OCI-LY7 (cell line): ENCODE measurements at regions not wholly inside any gene's neighbourhood (a gene's known extent, or its start where the extent isn't known, plus 50 kb on each side); places are given as distances from the start of the nearest gene placed in this dataset.

Source experiments
- BruUV-seq: library from RNA; stranded (reverse); fragments of 400-500 nt; replicated peaks from 2 replicates; lab custom pipeline; 2021; lab: Mats Ljungman, UMichigan
- CTCF ChIA-PET: fragments of 300-600 bp; sonication (Branson Sonifier 250); formaldehyde crosslinking; loops from one replicate; lab custom pipeline; 2022; ENCODE audit warnings: antibody characterized with exemption; ENCODE audit not compliant: unreplicated experiment; lab: Charles Lee
- POLR2A ChIA-PET: fragments of 300-600 bp; sonication (Branson Sonifier 250); formaldehyde crosslinking; loops from one replicate; lab custom pipeline; 2022; ENCODE audit warnings: antibody characterized with exemption; lab: Charles Lee
- DNase-seq: peaks from one replicate; pipeline ENCODE4 v3.0.0-alpha.2; 2015; ENCODE audit warnings: low spot score
- H2AFZ ChIP-seq: fragments of 200-600 bp; sonication (generic), shearing (Covaris generic); 2 replicates; pipeline ENCODE4 v1.6.1; 2014; ENCODE audit warnings: mild to moderate bottlenecking, antibody characterized with exemption, low read length, moderate library complexity
- H3K27ac ChIP-seq: fragments of 200-600 bp; sonication (generic); 2 replicates; pipeline ENCODE4 v1.5.1; 2014; ENCODE audit warnings: mixed run types, low read depth, mild to moderate bottlenecking, moderate library complexity, low read length, inconsistent platforms; ENCODE audit not compliant: poor library complexity, severe bottlenecking
- H3K36me3 ChIP-seq: fragments of 200-600 bp; sonication (generic); 2 replicates; pipeline ENCODE4 v1.6.1; 2014; ENCODE audit warnings: mild to moderate bottlenecking, antibody characterized with exemption, low read length, moderate library complexity, mixed read lengths; ENCODE audit not compliant: insufficient read depth
- H3K4me1 ChIP-seq: fragments of 200-600 bp; sonication (generic); 2 replicates; pipeline ENCODE4 v1.5.1; 2014; ENCODE audit warnings: mild to moderate bottlenecking, low read length; ENCODE audit not compliant: insufficient read depth, poor library complexity, severe bottlenecking
- H3K4me2 ChIP-seq: fragments of 200-600 bp; sonication (generic); 2 replicates; pipeline ENCODE4 v1.6.1; 2014; ENCODE audit warnings: mild to moderate bottlenecking, low read length
- H3K4me3 ChIP-seq: fragments of 200-600 bp; sonication (generic); 2 replicates; pipeline ENCODE4 v1.5.1; 2014; ENCODE audit warnings: mild to moderate bottlenecking, low read depth, low read length; ENCODE audit not compliant: poor library complexity, severe bottlenecking
- H3K79me2 ChIP-seq: fragments of 200-600 bp; sonication (generic); 2 replicates; pipeline ENCODE4 v1.6.1; 2016; ENCODE audit warnings: low read depth, mild to moderate bottlenecking, low read length, moderate library complexity, mixed read lengths; ENCODE audit not compliant: insufficient read depth
- H3K9me2 ChIP-seq: fragments of 200-600 bp; sonication (generic); 2 replicates; pipeline ENCODE4 v1.6.1; 2016; ENCODE audit warnings: mild to moderate bottlenecking, low read length, mixed read lengths; ENCODE audit not compliant: insufficient read depth
- H3K9me3 ChIP-seq: fragments of 200-600 bp; sonication (generic); 2 replicates; pipeline ENCODE4 v1.6.1; 2014; ENCODE audit warnings: mild to moderate bottlenecking, mixed run types, low read length, mixed read lengths
- H4K20me1 ChIP-seq: fragments of 200-600 bp; sonication (generic); 2 replicates; pipeline ENCODE4 v1.6.1; 2014; ENCODE audit warnings: mild to moderate bottlenecking, antibody characterized with exemption, low read length, moderate library complexity, mixed read lengths; ENCODE audit not compliant: insufficient read depth
- EZH2phosphoT487 ChIP-seq: fragments of 200-600 bp; sonication (generic); IDR thresholded peaks from 2 replicates; pipeline ENCODE4 v1.6.1; 2018; ENCODE audit warnings: low read depth, borderline replicate concordance, mild to moderate bottlenecking, mixed run types, antibody characterized with exemption, low read length, moderate library complexity, mixed read lengths
- intact Hi-C: fragments of 100-400 bp; cut with micrococcal nuclease; formaldehyde crosslinking; loops from one replicate; pipeline ENCODE4 v1.10.0; 2022; ENCODE audit not compliant: unreplicated experiment
- TF ChIP-seq, protein P1 (sequence below): fragments of 200-600 bp; sonication (generic); conservative IDR thresholded peaks from 2 replicates; pipeline ENCODE4 v1.5.1; 2014; ENCODE audit warnings: mild to moderate bottlenecking, antibody characterized with exemption, low read length, moderate library complexity, mixed read lengths

DNA sequence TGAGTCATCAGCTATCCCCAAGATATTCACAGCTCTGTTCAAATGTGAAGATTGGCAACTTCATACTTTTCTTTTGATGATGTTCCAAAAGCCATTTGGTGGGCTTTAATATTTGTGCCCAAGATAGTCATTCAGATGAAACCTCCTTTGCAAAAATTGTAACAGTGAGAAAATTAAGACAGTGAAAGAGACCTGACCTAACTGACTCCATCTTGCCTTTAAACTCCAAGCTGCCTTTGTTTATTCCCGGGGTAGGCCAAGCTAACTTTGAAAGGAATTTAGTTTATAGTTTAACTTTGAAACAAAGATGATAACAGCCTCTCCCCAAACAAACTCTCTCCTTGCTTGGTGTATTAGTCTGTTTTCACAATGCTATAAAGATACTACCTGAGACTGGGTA is 221.1 kb downstream of the KTN1 start:
- no TSS peak for BruUV-seq
- no peaks in the 10 kb centered on the region for H3K9me3 ChIP-seq

GRCh38 chr14:55802986-55803872 is 223.2 kb downstream of the KTN1 start:
- no TSS peak for BruUV-seq

More for the DNA sequence above, 221.1 kb downstream of the KTN1 start:
- no peak for DNase-seq
- no peaks in the 10 kb centered on the region for H3K4me1 ChIP-seq
- H2AFZ ChIP-seq: no peak overlapping the region
- intact Hi-C loops: no loop called here
- no peak overlapping the region for H3K4me2 ChIP-seq
- no peak overlapping the region for H3K4me3 ChIP-seq
- no peaks in the 10 kb centered on the region for H3K36me3 ChIP-seq
- ChIA-PET POLR2A (interaction anchor here (0.7 kb wide), 1 partner anchor 9 kb away, joined by 4 read pairs; no protein-coding TSS in a partner anchor), CTCF (no interaction called here)
- no peaks in the 10 kb centered on the region for H4K20me1 ChIP-seq
- TF ChIP-seq EZH2phosphoT487: no peak
- TF ChIP-seq, protein P1, sequence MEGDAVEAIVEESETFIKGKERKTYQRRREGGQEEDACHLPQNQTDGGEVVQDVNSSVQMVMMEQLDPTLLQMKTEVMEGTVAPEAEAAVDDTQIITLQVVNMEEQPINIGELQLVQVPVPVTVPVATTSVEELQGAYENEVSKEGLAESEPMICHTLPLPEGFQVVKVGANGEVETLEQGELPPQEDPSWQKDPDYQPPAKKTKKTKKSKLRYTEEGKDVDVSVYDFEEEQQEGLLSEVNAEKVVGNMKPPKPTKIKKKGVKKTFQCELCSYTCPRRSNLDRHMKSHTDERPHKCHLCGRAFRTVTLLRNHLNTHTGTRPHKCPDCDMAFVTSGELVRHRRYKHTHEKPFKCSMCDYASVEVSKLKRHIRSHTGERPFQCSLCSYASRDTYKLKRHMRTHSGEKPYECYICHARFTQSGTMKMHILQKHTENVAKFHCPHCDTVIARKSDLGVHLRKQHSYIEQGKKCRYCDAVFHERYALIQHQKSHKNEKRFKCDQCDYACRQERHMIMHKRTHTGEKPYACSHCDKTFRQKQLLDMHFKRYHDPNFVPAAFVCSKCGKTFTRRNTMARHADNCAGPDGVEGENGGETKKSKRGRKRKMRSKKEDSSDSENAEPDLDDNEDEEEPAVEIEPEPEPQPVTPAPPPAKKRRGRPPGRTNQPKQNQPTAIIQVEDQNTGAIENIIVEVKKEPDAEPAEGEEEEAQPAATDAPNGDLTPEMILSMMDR: no peak
- no peaks in the 10 kb centered on the region for H3K79me2 ChIP-seq
- no peak overlapping the region for H3K27ac ChIP-seq
- H3K9me2 ChIP-seq: no peaks in the 10 kb centered on the region

More at GRCh38 chr14:55802986-55803872, 223.2 kb downstream of the KTN1 start:
- Histone ChIP-seq H3K9me2 (no peaks in the 10 kb centered on the region), H2AFZ (no peak overlapping the region), H3K27ac (no peak overlapping the region), H3K4me2 (no peak overlapping the region), H3K36me3 (no peaks in the 10 kb centered on the region), H3K4me1 (no peaks in the 10 kb centered on the region), H3K79me2 (no peaks in the 10 kb centered on the region), H3K9me3 (no peaks in the 10 kb centered on the region), H3K4me3 (no peak overlapping the region), H4K20me1 (no peaks in the 10 kb centered on the region)
- CTCF ChIA-PET: no interaction called here
- DNase-seq: no peak
- intact Hi-C loops: no loop called here
- TF ChIP-seq, protein P1: no peak
- TF ChIP-seq EZH2phosphoT487: no peak
- POLR2A ChIA-PET: interaction anchor here (0.6 kb wide), 1 partner anchor 24 kb away, joined by 3 read pairs; no protein-coding TSS in a partner anchor
